HEK293 (cell line): ENCODE measurements at regions not wholly inside any gene's neighbourhood (a gene's known extent, or its start where the extent isn't known, plus 50 kb on each side); places are given as distances from the start of the nearest gene placed in this dataset.

Source experiments
- CTCF ChIA-PET: fragments of 350-600 bp; formaldehyde crosslinking; extraction: SDS; loops from one replicate; lab custom pipeline; 2021; ENCODE audit warnings: antibody characterized with exemption; lab: Yijun Ruan, JAX
- POLR2A ChIA-PET: fragments of 300-600 bp; formaldehyde crosslinking; extraction: SDS; loops from one replicate; lab custom pipeline; 2020; ENCODE audit warnings: antibody characterized with exemption, inconsistent platforms; lab: Yijun Ruan, JAX
- H3K27ac ChIP-seq: fragments of 200-500 bp; sonication (Bioruptor generic); 2 replicates; pipeline ENCODE4 v1.5.1; 2014; ENCODE audit warnings: low read depth, low read length, control low read depth, inconsistent platforms; ENCODE audit errors: extremely low read depth
- H3K36me3 ChIP-seq, 2 experiments: fragments of 200-500 bp in 1 of 2; sonication (Bioruptor generic) in 1 of 2; 1 replicate in 1 of 2; 2 replicates in 1 of 2; pipeline ENCODE4 v1.5.1; 2014 to 2017; ENCODE audit warnings: inconsistent platforms in 2 of 2, low read length in 2 of 2; ENCODE audit not compliant: control insufficient read depth in 2 of 2, insufficient read depth in 1 of 2
- H3K4me1 ChIP-seq: fragments of 200-500 bp; sonication (Bioruptor generic); 2 replicates; pipeline ENCODE4 v1.5.1; 2014; ENCODE audit warnings: mild to moderate bottlenecking, low read length, inconsistent platforms; ENCODE audit not compliant: control insufficient read depth, insufficient read depth
- H3K4me3 ChIP-seq: 2 replicates; pipeline ENCODE4 v1.5.1; 2011; ENCODE audit warnings: low read depth, mild to moderate bottlenecking, control low read depth, low read length, moderate library complexity
- H3K9me3 ChIP-seq: fragments of 200-500 bp; sonication (Bioruptor generic); 2 replicates; pipeline ENCODE4 v1.5.1; 2014; ENCODE audit warnings: low read depth, low read length, inconsistent platforms; ENCODE audit not compliant: control insufficient read depth, insufficient read depth
- BCL11A ChIP-seq: fragments of 450-650 bp; formaldehyde crosslinking; IDR thresholded peaks from 2 replicates; pipeline ENCODE4 v1.5.1; 2016; ENCODE audit warnings: low read depth, missing biosample characterization, missing genetic modification characterization
- SALL2 ChIP-seq: fragments of 450-650 bp; formaldehyde crosslinking; IDR thresholded peaks from 2 replicates; pipeline ENCODE4 v1.5.0; 2017; ENCODE audit warnings: missing biosample characterization, mild to moderate bottlenecking, missing genetic modification characterization, borderline replicate concordance
- ZNF169 ChIP-seq: fragments of 450-650 bp; formaldehyde crosslinking; IDR thresholded peaks from 2 replicates; pipeline ENCODE4 v1.5.1; 2016; ENCODE audit warnings: missing biosample characterization, missing genetic modification characterization
- ZNF311 ChIP-seq: fragments of 450-650 bp; formaldehyde crosslinking; IDR thresholded peaks from 2 replicates; pipeline ENCODE4 v1.5.1; 2017; ENCODE audit warnings: missing biosample characterization, missing genetic modification characterization, borderline replicate concordance
- ZNF335 ChIP-seq: fragments of 450-650 bp; formaldehyde crosslinking; conservative IDR thresholded peaks from 2 replicates; pipeline ENCODE4 v1.5.1; 2016; ENCODE audit warnings: missing biosample characterization, missing genetic modification characterization
- ZNF354C ChIP-seq: fragments of 450-650 bp; formaldehyde crosslinking; IDR thresholded peaks from 2 replicates; pipeline ENCODE4 v1.5.1; 2016; ENCODE audit warnings: missing biosample characterization, missing genetic modification characterization, low read depth, borderline replicate concordance
- ZNF37A ChIP-seq: fragments of 450-650 bp; IDR thresholded peaks from 2 replicates; pipeline ENCODE4 v1.5.1; 2018; ENCODE audit warnings: missing biosample characterization, missing genetic modification characterization
- ZNF391 ChIP-seq: fragments of 450-650 bp; formaldehyde crosslinking; IDR thresholded peaks from 2 replicates; pipeline ENCODE4 v1.5.1; 2016; ENCODE audit warnings: low read depth, missing biosample characterization, missing genetic modification characterization, borderline replicate concordance
- ZNF473 ChIP-seq: fragments of 450-650 bp; formaldehyde crosslinking; IDR thresholded peaks from 2 replicates; pipeline ENCODE4 v1.5.1; 2017; ENCODE audit warnings: missing biosample characterization, missing genetic modification characterization
- ZNF76 ChIP-seq: fragments of 450-650 bp; formaldehyde crosslinking; IDR thresholded peaks from 2 replicates; pipeline ENCODE4; 2016; ENCODE audit warnings: low read depth, missing biosample characterization, missing genetic modification characterization, borderline replicate concordance
- ZSCAN30 ChIP-seq: fragments of 450-650 bp; IDR thresholded peaks from 2 replicates; pipeline ENCODE4 v1.5.1; 2018; ENCODE audit warnings: missing biosample characterization, mild to moderate bottlenecking, missing genetic modification characterization, moderate library complexity
- TF ChIP-seq, protein P1 (sequence below): fragments of 450-650 bp; formaldehyde crosslinking; conservative IDR thresholded peaks from 2 replicates; pipeline ENCODE4 v1.5.1; 2016; ENCODE audit warnings: low read depth, missing biosample characterization, missing genetic modification characterization
- TF ChIP-seq, protein P2 (sequence below): fragments of 450-650 bp; formaldehyde crosslinking; optimal IDR thresholded peaks from 2 replicates; pipeline ENCODE3; 2016; ENCODE audit warnings: missing biosample characterization, mild to moderate bottlenecking, missing genetic modification characterization
- TF ChIP-seq, protein P3 (sequence below): fragments of 450-650 bp; formaldehyde crosslinking; IDR thresholded peaks from 2 replicates; pipeline ENCODE4 v1.5.1; 2016; ENCODE audit warnings: missing biosample characterization, missing genetic modification characterization

DNA sequence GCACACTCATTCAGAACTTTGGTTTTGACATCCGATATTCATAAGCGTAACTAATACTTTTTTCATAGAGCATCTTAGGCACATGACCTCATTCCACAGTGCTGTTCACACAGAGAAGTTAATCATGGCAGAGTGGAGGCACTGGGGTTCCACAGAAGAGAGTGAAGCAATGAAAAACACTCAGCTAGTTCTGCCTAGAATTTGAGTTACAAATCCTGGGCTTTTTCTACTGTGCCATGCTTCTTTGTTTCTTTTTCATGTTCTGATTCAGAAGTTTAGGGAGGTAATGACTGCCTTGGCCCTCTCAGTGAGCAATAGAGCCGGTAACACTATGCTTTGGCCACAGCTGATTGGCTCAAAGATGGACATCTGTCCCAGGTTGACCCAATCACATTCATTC lies 176.1 kb upstream of the MITF start:
- Histone ChIP-seq H3K36me3 (no peaks in the 10 kb centered on the region), H3K4me3 (no peak overlapping the region), H3K27ac (no peak overlapping the region), H3K9me3 (no peaks in the 10 kb centered on the region), H3K4me1 (no peaks in the 10 kb centered on the region)
- ChIA-PET CTCF (no interaction called here), POLR2A (no interaction called here)
- TF ChIP-seq ZNF76 (no peak), ZNF473 (no peak), ZSCAN30 (tag by site-specific recombination) (no peak), ZNF37A (no peak), BCL11A (tag by site-specific recombination) (no peak), ZNF335 (tag by site-specific recombination) (no peak), SALL2 (tag by site-specific recombination) (no peak), ZNF354C (tag by site-specific recombination) (no peak)
- TF ChIP-seq, protein P1, sequence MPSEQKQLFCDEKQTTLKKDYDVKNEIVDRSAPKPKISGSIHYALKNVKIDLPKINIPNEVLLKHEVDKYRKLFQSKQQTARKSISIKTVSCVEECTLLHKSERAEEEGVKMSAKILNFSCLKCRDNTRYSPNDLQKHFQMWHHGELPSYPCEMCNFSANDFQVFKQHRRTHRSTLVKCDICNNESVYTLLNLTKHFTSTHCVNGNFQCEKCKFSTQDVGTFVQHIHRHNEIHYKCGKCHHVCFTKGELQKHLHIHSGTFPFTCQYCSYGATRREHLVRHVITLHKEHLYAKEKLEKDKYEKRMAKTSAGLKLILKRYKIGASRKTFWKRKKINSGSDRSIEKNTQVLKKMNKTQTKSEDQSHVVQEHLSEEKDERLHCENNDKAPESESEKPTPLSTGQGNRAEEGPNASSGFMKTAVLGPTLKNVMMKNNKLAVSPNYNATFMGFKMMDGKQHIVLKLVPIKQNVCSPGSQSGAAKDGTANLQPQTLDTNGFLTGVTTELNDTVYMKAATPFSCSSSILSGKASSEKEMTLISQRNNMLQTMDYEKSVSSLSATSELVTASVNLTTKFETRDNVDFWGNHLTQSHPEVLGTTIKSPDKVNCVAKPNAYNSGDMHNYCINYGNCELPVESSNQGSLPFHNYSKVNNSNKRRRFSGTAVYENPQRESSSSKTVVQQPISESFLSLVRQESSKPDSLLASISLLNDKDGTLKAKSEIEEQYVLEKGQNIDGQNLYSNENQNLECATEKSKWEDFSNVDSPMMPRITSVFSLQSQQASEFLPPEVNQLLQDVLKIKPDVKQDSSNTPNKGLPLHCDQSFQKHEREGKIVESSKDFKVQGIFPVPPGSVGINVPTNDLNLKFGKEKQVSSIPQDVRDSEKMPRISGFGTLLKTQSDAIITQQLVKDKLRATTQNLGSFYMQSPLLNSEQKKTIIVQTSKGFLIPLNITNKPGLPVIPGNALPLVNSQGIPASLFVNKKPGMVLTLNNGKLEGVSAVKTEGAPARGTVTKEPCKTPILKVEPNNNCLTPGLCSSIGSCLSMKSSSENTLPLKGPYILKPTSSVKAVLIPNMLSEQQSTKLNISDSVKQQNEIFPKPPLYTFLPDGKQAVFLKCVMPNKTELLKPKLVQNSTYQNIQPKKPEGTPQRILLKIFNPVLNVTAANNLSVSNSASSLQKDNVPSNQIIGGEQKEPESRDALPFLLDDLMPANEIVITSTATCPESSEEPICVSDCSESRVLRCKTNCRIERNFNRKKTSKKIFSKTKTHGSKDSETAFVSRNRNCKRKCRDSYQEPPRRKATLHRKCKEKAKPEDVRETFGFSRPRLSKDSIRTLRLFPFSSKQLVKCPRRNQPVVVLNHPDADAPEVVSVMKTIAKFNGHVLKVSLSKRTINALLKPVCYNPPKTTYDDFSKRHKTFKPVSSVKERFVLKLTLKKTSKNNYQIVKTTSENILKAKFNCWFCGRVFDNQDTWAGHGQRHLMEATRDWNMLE (tag by site-specific recombination) = no peak

DNA sequence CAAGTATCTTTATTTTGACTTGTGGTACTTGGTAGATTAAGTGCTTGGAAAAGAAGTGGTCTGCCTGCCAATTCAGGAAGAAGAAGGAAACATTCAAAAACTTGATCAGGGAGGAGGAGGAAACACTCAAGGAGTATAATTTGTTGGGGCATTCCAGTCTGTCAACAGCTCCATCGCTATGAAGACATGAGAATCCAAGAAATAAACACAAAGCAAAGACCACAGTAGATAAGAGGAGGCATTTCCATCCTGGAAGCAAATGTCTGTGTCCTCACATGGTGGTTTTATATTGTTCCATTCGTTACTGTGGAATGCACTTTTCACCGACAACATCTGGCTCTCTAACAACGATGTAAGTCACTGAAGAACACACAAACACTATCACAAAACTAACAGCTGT lies 176.1 kb upstream of the FRMD4B start:
- Histone ChIP-seq H3K4me3 (no peak overlapping the region), H3K27ac (no peak overlapping the region), H3K4me1 (no peaks in the 10 kb centered on the region), H3K9me3 (no peaks in the 10 kb centered on the region), H3K36me3 (no peaks in the 10 kb centered on the region)
- CTCF ChIA-PET = interaction anchor here (0.7 to 0.9 kb wide), 2 partner anchors 12 to 25 kb away, joined by 3 to 4 read pairs; no protein-coding TSS in a partner anchor
- no peak for TF ChIP-seq ZNF169 (tag by site-specific recombination)
- TF ChIP-seq, protein P2, sequence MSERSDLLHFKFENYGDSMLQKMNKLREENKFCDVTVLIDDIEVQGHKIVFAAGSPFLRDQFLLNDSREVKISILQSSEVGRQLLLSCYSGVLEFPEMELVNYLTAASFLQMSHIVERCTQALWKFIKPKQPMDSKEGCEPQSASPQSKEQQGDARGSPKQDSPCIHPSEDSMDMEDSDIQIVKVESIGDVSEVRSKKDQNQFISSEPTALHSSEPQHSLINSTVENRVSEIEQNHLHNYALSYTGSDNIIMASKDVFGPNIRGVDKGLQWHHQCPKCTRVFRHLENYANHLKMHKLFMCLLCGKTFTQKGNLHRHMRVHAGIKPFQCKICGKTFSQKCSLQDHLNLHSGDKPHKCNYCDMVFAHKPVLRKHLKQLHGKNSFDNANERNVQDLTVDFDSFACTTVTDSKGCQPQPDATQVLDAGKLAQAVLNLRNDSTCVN (tag by site-specific recombination) = no peak
- TF ChIP-seq ZNF391 = no peak
- TF ChIP-seq, protein P3, sequence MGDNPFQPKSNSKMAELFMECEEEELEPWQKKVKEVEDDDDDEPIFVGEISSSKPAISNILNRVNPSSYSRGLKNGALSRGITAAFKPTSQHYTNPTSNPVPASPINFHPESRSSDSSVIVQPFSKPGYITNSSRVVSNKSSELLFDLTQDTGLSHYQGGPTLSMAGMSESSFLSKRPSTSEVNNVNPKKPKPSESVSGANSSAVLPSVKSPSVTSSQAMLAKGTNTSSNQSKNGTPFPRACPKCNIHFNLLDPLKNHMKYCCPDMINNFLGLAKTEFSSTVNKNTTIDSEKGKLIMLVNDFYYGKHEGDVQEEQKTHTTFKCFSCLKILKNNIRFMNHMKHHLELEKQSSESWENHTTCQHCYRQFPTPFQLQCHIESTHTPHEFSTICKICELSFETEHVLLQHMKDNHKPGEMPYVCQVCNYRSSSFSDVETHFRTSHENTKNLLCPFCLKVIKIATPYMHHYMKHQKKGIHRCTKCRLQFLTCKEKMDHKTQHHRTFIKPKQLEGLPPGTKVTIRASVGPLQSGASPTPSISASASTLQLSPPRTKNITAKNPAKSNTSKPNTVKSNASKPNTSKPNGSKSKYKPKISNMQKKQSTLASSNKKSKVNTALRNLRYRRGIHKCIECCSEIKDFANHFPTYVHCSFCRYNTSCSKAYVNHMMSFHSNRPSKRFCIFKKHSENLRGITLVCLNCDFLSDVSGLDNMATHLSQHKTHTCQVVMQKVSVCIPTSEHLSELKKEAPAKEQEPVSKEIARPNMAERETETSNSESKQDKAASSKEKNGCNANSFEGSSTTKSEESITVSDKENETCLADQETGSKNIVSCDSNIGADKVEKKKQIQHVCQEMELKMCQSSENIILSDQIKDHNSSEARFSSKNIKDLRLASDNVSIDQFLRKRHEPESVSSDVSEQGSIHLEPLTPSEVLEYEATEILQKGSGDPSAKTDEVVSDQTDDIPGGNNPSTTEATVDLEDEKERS = no peak
- no peak for TF ChIP-seq ZNF311 (tag by site-specific recombination)
- TF ChIP-seq, all 188 proteins: peak for 0
- POLR2A ChIA-PET = no interaction called here
